NCI-H748 (cell line): ENCODE measurements at regions not wholly inside any gene's neighbourhood (a gene's known extent, or its start where the extent isn't known, plus 50 kb on each side); places are given as distances from the start of the nearest gene placed in this dataset.

Experiments used
- DNase-seq: peaks from one replicate; lab custom pipeline; 2025; ENCODE audit not compliant: unreplicated experiment; lab: John Stamatoyannopoulos, UW

DNA sequence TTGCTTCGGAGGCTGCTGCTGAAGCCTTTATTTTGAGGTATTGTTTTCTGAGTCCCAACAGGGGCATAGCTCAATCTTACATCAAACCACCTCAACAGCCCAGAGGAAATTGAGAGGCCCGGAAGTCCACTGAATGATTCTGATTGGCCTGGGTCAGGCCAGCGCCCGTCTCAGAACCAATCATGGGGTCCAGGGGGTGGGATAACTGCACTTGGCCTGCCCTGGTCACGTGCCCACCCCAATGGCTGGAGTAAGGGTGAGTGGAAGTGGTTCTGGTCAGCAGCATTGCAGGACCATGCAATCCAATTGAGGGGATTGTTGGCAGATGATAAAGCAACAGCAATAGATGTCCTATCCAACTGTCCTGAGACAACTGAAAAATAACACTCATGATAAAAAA lies 190.6 kb downstream of the HERPUD2 start:
- DNase-seq, result no peak

DNA sequence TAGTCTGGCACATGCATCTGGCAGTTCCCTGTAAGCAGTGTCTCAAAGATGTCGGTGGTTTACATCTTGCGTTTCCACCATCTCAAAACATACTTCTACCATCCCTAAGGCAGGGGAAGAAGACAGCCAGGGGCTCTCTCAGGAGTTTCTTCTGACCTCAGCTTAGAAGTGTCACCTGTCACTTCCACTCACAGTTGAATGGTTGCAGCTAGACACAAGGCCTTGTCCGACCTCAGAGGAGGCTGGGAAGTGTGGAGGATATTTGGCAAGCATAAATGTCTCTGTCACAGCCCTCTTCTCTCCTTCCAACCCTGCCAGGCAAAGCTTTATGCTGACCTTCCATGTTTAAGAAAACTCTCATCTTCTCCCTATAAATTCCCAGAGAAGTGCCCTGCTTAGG lies 193.3 kb downstream of the HERPUD2 start:
- DNase-seq, result no peak

DNA sequence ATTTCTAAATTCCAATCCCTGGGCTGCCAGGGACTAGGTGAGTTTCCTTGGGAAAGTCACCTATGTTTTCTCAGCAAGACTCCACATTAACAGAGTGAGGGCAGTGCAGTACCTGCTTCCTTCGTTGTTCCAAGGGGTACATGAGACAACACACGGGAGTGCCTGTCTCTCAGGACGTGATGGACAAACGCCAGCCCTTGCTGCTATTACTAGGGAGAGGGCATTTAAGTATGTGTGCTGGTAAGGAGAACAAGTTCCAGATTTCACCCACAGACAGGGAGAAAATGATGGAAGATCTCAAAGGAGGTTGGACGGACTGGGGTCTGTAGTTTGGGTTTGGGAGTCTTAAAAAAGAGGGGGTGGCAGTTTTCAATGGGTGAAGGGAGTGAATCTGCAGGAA lies 195.7 kb downstream of the HERPUD2 start:
- no peak for DNase-seq

DNA sequence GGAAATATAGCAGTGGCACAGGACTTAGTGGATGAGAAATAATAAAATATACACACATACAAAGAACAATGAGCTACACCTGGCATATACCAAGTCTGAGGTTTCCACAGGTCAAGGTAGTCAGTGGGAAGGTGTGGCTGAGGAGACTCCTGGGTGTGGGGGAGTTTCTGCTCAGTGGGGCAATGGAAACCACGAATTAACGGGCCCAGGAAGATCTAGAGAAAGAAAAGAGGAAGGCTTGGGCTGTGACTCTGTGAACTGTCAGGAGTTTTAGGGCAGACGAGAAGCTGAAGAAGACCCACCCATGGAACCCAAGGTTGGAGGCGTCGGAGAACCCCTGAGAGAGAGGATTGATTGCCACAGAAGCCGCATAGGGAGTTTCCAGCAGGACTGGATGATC lies 196.5 kb downstream of the HERPUD2 start:
- DNase-seq, result no peak

DNA sequence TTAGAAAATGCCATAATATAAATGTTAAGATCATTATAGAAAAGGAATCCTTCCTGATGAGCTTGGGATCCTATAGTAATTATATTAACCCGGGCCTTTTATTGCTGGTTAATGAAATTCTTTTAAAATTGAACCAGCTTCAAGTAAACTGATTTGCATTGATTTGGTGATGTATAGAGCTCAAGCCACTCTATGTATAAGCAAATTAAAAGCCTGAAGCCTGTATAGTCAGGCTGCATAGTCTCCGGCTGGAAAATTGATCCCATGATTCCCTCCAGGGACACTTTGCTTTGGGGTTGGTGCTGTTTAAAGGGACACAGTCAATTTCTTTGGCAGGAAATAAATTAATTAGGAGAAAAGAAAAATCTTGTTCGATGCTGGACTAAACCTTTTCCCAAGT lies 199.1 kb downstream of the HERPUD2 start:
- no peak for DNase-seq

DNA sequence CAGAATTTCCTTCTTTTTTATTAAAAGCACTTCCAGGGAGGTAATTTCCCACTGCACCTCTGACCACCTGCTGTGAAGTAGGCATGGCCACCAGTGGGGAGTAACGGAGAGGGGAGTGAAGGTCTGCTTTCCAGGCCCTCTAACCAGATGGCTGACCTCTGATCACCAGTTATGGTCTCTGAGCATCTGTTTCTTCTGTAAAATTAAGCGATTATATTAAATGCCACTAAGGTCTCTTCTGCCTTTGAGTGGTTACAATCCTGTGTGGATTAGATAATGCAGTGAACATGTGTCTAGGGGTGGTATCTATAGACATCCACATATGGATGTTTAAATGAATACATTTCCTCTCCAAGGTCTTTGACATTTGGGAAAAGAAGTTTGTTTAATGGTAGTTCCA lies 199.6 kb downstream of the HERPUD2 start:
- DNase-seq, result no peak

DNA sequence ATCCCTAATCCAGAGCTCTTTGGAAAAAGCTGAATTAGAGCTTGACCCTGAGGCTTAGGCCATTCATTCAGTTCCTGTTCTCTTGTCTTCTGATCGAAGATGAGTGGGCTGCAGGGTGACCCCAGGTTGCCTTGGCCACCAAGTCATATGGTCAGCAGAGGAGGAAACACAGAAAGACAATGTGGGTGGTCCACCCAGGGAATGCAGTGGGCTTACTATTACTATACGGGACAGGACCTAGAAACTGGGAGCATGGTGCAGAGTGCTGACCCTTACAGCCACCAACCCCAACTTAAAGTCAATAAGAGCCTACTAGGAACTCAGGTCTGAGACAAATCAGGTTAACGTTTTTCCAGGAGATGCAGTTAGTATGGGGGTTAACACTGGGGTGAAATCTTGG lies 200.5 kb downstream of the HERPUD2 start:
- DNase-seq, result no peak

DNA sequence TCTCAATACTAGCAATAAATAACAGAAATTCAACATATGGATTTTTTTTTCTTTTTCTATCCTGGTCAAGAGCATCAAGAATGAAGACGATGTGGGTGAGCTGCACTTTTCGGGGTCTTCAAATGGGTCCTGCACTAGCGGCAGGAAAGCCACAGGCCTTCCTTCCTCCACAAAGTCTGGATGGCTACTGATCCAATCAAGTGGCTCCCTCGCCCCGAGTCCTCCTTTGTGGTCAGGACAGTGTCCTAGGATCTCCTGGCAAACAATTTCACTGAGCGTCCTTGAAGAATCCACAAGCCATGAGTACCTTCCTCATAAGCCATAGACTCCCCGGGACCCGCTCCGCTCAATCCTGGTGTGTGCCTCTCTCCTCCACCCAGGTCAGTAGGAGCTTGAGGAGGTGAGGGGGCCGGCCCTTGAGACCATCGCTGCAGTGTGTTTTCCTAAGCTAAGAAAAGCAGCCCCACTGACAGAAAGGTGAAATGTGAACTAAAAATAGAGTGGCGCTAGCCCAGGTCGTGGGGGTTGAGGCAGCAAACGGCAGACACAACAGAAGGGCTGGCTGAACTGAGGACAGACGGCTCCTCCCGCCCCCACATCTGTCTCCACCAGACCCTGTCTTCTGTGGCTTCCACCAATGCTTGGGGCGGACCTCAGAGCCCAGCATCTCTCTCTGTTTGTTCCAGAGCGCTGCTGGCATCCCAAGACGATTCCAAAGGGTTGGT lies 202.3 kb downstream of the HERPUD2 start:
- DNase-seq, result no peak

DNA sequence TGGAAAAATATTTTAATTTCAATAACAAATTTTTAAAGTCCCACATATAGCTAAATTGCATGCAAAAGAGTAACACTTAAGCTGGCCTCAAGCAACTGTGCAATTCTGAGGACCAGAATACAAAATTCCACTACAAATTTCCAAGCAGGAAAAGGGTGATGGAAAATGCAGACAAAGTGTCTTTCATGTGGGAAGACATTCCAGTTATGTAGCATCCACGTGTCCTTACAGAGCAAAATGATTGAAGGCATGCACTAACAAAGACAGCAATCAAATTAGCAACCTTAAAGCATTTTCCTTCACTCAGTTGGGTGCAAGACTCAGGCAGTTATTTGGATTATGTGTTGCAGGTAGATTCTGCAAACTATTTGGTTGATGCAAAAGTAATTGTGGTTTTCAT lies 203.7 kb downstream of the HERPUD2 start:
- DNase-seq, result no peak

DNA sequence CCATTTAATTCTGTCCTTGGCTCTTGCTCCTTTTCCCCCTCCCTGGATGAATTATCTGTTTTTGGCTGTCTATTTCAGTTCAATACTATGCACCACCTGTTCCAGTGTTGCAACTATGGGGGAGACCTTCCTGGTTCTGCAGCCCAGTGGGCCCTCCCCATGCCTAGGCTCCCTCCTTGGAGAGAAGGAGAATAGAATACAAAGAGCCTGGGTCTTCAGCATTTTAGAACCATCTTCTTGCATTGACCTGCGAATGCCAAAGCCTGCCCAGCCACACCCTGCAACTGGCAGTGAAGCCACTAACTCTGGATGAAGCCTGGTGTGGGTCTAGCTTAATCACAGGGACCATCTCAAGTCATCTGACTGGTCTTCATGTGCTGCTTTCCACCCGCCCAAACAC lies 207.1 kb downstream of the HERPUD2 start:
- no peak for DNase-seq

DNA sequence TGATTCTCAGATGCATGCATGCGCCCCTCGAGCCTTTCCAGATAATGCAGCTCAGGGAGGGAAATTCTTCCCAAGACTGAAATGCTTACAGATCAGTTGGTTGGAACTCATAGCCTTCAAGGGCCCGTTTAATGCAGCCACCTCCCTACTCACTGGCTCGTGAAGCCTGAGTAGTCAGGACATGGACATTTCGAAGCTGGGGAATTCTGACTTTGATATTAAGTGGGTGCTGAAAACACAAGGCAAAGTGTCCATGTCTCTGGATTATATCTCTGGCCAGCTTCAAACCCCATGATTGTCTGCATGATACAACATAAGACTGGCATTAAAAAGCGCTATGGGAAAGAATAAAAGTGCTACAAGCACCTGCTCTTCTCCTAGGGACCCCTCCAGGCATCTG lies 207.5 kb downstream of the HERPUD2 start:
- no peak for DNase-seq

DNA sequence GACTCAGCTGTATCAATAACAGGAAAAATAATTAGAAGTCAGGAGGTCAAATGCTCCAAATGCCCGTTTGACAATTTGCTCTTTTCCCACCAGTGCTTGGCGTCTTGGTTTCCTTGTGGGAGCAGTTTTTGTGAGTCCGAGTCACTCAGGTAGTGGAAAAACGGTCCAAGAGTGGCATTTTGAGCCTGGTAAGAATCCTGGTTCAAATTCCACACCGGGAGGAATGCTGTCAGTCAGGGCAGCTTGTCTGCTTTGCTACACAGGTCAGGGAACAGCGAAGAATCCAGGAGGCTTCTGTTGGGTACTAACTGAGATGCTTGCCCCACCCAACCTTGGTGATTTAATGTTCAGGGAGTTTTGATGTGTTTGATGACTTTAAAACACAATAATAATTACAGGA lies 209.5 kb downstream of the HERPUD2 start:
- no peak for DNase-seq

DNA sequence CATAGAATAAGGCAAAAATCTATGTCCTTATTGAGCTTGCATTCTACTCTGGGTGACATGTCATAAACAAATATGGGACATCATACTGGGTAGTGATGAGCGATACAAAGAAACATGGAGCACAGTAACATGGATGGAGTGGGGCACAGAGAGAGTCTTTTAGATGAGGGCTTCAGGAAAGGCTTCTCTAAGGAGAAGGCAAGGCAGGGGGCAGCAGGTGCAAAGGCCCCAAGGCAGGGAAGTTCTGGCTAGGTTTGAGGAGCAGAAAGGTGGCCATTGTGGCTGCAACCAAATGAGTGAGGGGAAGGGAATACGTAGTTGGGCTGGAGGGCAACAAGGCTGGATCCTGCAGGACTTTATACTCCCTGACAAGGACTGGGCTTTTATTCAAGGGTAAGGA lies 211.4 kb downstream of the HERPUD2 start:
- DNase-seq, result no peak

DNA sequence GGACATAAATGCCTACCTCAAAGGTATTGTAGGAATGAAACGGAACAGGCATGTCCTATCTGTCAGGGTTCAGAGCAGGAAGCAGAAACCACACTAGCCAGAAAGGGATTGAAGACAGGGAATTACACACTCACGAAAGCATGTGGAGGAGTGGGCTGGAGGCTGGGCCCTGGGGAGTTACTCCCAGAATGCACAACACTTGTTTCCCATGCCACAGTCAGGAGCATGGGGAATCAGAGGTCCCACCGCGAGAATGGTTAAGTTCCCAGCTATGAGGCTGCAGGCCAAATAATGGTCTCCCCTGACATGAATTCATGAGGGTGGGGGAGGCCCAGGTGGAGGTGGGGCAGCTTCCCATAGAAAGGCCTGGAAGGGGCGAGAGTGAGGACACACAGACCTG lies 212.7 kb downstream of the HERPUD2 start:
- DNase-seq, result no peak

DNA sequence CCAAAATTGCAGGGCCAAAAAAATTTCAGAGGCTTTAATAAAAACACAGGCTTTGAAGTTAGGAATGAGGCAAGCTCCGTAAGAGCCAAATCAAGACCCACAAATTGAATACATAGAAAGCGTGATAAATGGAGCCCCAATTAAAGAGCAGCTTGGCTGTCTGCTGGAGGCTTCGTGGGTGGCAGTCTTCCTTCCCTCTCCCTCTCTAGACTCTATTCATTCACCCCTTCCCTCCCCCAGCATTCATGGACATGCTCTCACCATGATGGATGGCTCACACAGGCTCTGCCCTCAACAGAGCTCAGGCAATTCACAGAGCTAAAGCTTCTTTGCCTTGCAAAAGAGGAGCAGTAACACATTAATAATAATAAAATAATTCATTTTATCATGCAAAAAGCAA lies 214.1 kb downstream of the HERPUD2 start:
- DNase-seq, result no peak

DNA sequence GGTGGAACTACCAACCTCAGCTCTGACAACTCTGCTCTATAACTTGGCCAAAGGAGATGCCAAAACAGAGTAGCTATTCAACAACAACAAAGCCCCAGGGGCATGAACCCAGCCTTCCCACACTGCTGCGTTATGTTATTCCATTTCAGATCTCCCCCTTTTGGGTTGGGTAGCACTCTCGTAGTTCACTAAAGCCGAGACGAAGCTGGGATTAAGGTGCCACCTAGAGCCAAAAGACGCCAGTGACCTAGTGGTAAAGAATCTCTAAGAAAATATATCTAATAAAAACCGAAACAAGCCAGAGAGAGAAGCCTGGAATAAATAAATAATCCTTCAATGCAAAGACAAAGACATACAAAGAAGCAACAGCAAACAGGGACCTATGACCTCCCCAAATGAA lies 217.3 kb downstream of the HERPUD2 start:
- DNase-seq, result no peak

DNA sequence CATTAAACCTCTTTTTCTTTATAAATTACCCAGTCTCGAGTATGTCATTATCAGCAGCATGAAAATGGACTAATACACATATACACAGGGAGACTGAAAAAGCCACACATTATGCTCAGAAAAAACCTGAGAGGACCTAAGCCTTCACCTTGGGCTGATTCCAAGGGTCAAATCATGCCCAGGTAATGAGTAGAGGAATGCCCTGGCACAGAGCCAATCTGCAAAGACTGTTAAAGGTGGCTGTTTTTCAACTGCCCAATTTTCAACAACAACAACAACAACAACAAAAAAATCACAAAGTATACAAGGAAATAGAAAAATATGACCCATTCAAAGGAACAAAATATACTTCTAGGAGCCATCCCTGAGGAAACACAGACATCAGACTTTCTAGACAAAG lies 220.2 kb upstream of the TBX20 start:
- no peak for DNase-seq

DNA sequence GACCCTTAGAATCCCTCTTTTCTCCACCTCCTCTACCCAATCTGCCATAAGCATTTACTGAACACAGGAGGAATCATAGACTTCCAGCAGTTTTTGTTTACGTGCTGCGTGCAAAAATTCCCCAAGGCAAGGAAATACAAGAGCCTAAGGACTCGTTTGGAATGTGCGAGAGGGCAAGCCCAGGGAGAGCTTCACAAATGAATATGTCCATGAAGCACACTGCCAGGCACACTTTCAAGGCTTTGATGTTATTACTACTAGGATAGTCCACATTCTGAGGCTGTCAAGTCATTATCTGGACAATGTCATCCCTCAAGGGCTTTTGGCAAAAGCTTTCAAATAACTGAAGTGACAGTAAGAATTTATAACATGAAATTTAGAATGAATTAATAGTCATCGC lies 214.7 kb upstream of the TBX20 start:
- no peak for DNase-seq

DNA sequence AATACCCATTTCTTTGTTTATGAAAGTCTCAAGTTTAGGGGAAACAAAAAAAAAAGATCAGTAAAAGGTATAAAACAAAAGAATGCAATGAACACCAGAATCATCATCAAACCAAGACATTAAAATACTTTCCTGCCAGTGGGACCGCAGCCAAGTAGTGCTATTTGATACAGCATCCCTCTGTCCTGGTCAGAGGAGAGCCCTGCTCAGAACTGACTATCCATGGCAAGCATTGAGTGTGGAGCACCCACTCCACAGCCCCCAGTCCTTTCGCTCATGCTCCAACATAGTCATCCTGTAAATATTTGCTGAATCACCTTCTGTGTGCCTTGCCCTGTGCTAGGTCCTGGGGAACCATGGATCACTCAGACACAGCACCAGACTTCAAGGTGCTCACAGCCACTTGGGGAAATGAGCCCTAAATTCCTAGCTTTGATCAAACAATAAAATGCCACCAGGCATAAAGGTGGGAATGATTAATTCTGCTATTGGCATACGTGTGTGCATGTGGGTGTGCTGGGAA lies 213.6 kb upstream of the TBX20 start:
- no peak for DNase-seq

DNA sequence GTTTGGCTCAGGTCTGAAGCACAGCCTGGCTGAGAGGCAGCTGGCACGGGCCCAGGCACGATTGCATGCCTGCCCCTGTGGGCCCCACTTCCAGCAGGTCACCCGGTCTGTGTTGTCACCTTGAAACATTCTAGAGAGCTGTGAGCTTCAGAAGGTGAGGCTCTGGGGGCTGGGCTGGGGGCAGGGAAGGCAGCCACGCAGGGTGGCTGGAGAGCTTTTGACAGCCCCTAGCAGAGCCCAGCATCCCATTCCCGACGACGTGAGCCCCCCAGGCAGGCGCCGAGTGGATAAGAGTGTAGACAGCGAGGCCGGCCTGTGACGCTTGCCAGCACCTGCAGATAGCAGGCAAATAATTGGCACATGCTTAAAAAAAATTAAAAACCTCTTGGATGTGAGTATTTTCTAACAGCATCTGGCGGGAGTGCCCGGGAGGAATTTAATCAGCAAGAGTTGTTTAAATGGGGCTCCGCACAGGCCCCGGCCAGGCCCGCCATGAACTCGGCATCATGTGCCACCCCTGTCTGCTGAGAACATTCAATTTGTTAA lies 212.0 kb upstream of the TBX20 start:
- no peak for DNase-seq

DNA sequence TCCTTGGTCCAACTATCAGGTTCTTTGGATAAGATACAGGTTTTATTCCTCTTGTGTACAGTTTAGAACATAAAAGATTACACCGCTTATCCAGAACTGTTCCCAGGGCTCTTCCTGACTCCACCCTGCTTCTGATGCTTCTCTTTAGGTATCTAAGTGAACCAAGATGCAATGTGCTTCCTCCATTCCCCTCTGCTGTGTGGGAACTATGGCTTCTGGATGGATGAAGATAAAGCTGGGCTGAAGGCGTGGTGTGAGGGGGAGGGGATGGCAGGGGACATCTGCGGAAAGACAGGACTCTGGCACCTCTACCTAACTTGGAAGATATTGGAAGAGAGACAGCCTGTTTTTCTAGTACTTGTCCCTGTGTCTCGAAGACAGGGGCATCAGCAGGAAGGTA lies 209.9 kb upstream of the TBX20 start:
- no peak for DNase-seq

DNA sequence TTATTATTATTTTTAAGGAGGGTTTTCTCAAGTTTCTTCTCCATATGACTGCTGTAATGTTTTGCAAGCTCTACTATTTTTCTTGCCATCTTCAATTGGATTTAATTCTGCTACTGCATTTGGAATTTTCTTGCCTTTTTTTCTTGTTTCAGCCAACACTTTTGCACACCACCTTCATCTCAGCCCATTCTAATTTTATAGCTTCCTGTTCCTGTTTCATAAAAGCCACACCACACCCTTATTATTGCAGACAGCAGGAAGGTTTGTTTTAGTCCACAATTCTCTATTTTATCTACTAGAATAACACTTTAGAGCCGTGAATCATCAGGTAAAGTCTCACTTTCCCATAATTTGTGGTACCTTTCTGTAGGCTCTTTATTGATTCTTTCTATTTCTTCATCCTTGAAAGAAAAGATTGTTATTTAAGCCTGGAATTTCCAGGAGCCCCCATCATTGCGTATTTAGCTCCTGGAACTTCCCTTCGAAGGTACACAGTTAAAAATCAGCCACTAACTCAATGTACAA lies 209.3 kb upstream of the TBX20 start:
- DNase-seq, result no peak
